ENCODE measurements at regions not wholly inside any gene's neighbourhood (a gene's known extent, or its start where the extent isn't known, plus 50 kb on each side); places are given as distances from the start of the nearest gene placed in this dataset.
"Not testable (repeated sequence)": the region's sequence is repeated elsewhere in the genome, so short reads cannot be mapped to it uniquely, and the experiment has no call there.

- no peak for DNase-seq
These were observed 203.7 kb upstream of the RSPO3 start for GRCh38 chr6:126914801-126915200.

GRCh38 chr6:126919947-126920346 is 198.5 kb upstream of the RSPO3 start:
- no peak for DNase-seq

- DNase-seq = no peak
These were observed 194.7 kb upstream of the RSPO3 start for GRCh38 chr6:126923807-126924206.

GRCh38 chr6:126926926-126927325 is 191.5 kb upstream of the RSPO3 start:
- no peak for DNase-seq

- DNase-seq = no peak
These were observed 190.6 kb upstream of the RSPO3 start for GRCh38 chr6:126927841-126928240.

- no peak for DNase-seq
These were observed 181.0 kb upstream of the RSPO3 start for GRCh38 chr6:126937426-126937825.

- DNase-seq = no peak
These were observed 178.7 kb upstream of the RSPO3 start for GRCh38 chr6:126939784-126940183.

- no peak for DNase-seq
These were observed 176.7 kb upstream of the RSPO3 start for GRCh38 chr6:126941751-126942150.

GRCh38 chr6:126944512-126944911 is 174.0 kb upstream of the RSPO3 start:
- DNase-seq = no peak

GRCh38 chr6:126945150-126945685 is 173.3 kb upstream of the RSPO3 start:
- DNase-seq = no peak

- no peak for DNase-seq
These were observed 172.6 kb upstream of the RSPO3 start for GRCh38 chr6:126945812-126946360.

GRCh38 chr6:126947070-126947469 is 171.4 kb upstream of the RSPO3 start:
- no peak for DNase-seq

GRCh38 chr6:126949786-126950185 is 168.7 kb upstream of the RSPO3 start:
- DNase-seq = no peak

- no peak for DNase-seq
These were observed 162.8 kb upstream of the RSPO3 start for GRCh38 chr6:126955621-126956020.

- no peak for DNase-seq
These were observed 160.8 kb upstream of the RSPO3 start for GRCh38 chr6:126957721-126958120.

GRCh38 chr6:126959765-126960164 is 158.7 kb upstream of the RSPO3 start:
- DNase-seq = no peak

GRCh38 chr6:126963077-126963809 is 155.2 kb upstream of the RSPO3 start:
- DNase-seq = no peak

GRCh38 chr6:126967296-126968005 is 151.0 kb upstream of the RSPO3 start:
- no peak for DNase-seq

- DNase-seq = no peak
These were observed 142.1 kb upstream of the RSPO3 start for GRCh38 chr6:126976253-126976797.

GRCh38 chr6:126983779-126984178 is 134.7 kb upstream of the RSPO3 start:
- DNase-seq = no peak

- DNase-seq = not testable (repeated sequence)
These were observed 130.3 kb upstream of the RSPO3 start for GRCh38 chr6:126988125-126988524.

GRCh38 chr6:127000631-127001030 is 117.8 kb upstream of the RSPO3 start:
- DNase-seq = no peak

- no peak for DNase-seq
These were observed 104.6 kb upstream of the RSPO3 start for GRCh38 chr6:127013865-127014264.

- no peak for DNase-seq
These were observed 102.6 kb upstream of the RSPO3 start for GRCh38 chr6:127015858-127016257.

All from stimulated activated CD4-positive, alpha-beta T cell treated with anti-CD3 and anti-CD28 coated beads, Interleukin-2, amount 100 ng/mL, for 24 hours (primary cell).